Neural cell (in vitro differentiated cells): ENCODE measurements at regions not wholly inside any gene's neighbourhood (a gene's known extent, or its start where the extent isn't known, plus 50 kb on each side); places are given as distances from the start of the nearest gene placed in this dataset.

ENCODE experiments used
- H2AFZ ChIP-seq: fragments of 200-600, 300-800 bp; sonication (generic), shearing (Covaris generic); 2 replicates; pipeline ENCODE4 v1.6.0; 2014; ENCODE audit warnings: low read depth, mild to moderate bottlenecking, antibody characterized with exemption, low read length, moderate library complexity
- H3F3A ChIP-seq: fragments of 200-600 bp; shearing (Covaris generic); 2 replicates; pipeline ENCODE4 v1.6.1; 2016; ENCODE audit warnings: mild to moderate bottlenecking, moderate library complexity, mixed read lengths, antibody characterized with exemption, low read length; ENCODE audit not compliant: insufficient read depth, poor library complexity, severe bottlenecking
- H3K27ac ChIP-seq: fragments of 200-600, 300-800 bp; sonication (generic), shearing (Covaris generic); 2 replicates; pipeline ENCODE4 v1.5.1; 2014; ENCODE audit warnings: mild to moderate bottlenecking, low read length, moderate library complexity
- H3K27me3 ChIP-seq: fragments of 300-800, 200-600 bp; sonication (generic), shearing (Covaris generic); 2 replicates; pipeline ENCODE4 v1.6.0; 2014; ENCODE audit warnings: mild to moderate bottlenecking, low read depth, low read length, moderate library complexity; ENCODE audit not compliant: insufficient read depth
- H3K36me3 ChIP-seq: fragments of 300-800, 200-600 bp; sonication (generic), shearing (Covaris generic); 2 replicates; pipeline ENCODE4 v1.5.1; 2014; ENCODE audit warnings: mild to moderate bottlenecking, antibody characterized with exemption, low read length, moderate library complexity; ENCODE audit not compliant: insufficient read depth
- H3K4me2 ChIP-seq: fragments of 300-800, 200-600 bp; sonication (generic), shearing (Covaris generic); 2 replicates; pipeline ENCODE4 v1.6.0; 2014; ENCODE audit warnings: mild to moderate bottlenecking, low read length
- H3K4me3 ChIP-seq: fragments of 300-800, 200-600 bp; sonication (generic), shearing (Covaris generic); 2 replicates; pipeline ENCODE4 v1.5.1; 2014; ENCODE audit warnings: mild to moderate bottlenecking, low read length, moderate library complexity
- H3K79me2 ChIP-seq: fragments of 200-600 bp; shearing (Covaris generic); replicated peaks from 2 replicates; pipeline ENCODE4 v1.6.0; 2014; ENCODE audit warnings: mild to moderate bottlenecking, low read length, moderate library complexity; ENCODE audit not compliant: insufficient read depth
- H3K9ac ChIP-seq: fragments of 300-800, 200-600 bp; sonication (generic), shearing (Covaris generic); 2 replicates; pipeline ENCODE4 v1.6.1; 2016; ENCODE audit warnings: mild to moderate bottlenecking, low read length, mixed read lengths
- H3K9me2 ChIP-seq: fragments of 200-600 bp; shearing (Covaris generic); 2 replicates; pipeline ENCODE4 v1.6.1; 2016; ENCODE audit warnings: mild to moderate bottlenecking, low read length, mixed read lengths; ENCODE audit not compliant: insufficient read depth
- H3K9me3 ChIP-seq: fragments of 200-600, 300-800 bp; sonication (generic), shearing (Covaris generic); 2 replicates; pipeline ENCODE4 v1.6.1; 2016; ENCODE audit warnings: mild to moderate bottlenecking, mixed run types, low read length, moderate library complexity, mixed read lengths
- H4K20me1 ChIP-seq: fragments of 200-600 bp; shearing (Covaris generic); 2 replicates; pipeline ENCODE4 v1.6.1; 2016; ENCODE audit warnings: mild to moderate bottlenecking, mixed run types; ENCODE audit not compliant: insufficient read depth
- CTCF ChIP-seq: fragments of 450-650 bp; IDR thresholded peaks from 2 replicates; pipeline ENCODE4 v1.5.1; 2014; ENCODE audit warnings: antibody characterized with exemption, mild to moderate bottlenecking, moderate library complexity; ENCODE audit not compliant: poor library complexity, severe bottlenecking
- EP300 ChIP-seq: fragments of 450-650 bp; conservative IDR thresholded peaks from 2 replicates; pipeline ENCODE4 v1.6.1; 2014; ENCODE audit warnings: antibody characterized with exemption, mild to moderate bottlenecking, moderate library complexity; ENCODE audit not compliant: poor library complexity, severe bottlenecking
- EZH2 ChIP-seq: fragments of 200-600, 300-800 bp; shearing (Covaris generic), sonication (generic); IDR thresholded peaks from 2 replicates; pipeline ENCODE4 v1.6.1; 2014; ENCODE audit warnings: antibody characterized with exemption, low read length, borderline replicate concordance, mild to moderate bottlenecking; ENCODE audit not compliant: insufficient read depth, poor library complexity, severe bottlenecking
- MXI1 ChIP-seq: fragments of 450-650 bp; conservative IDR thresholded peaks from 2 replicates; pipeline ENCODE4 v1.6.1; 2014; ENCODE audit warnings: antibody characterized with exemption, mild to moderate bottlenecking; ENCODE audit not compliant: poor library complexity, severe bottlenecking
- POLR2AphosphoS5 ChIP-seq: IDR thresholded peaks from 2 replicates; pipeline ENCODE4 v1.6.1; 2012
- RAD21 ChIP-seq: fragments of 450-650 bp; conservative IDR thresholded peaks from 2 replicates; pipeline ENCODE4 v1.6.1; 2014; ENCODE audit warnings: antibody characterized with exemption, mild to moderate bottlenecking, moderate library complexity
- REST ChIP-seq: IDR thresholded peaks from 2 replicates; pipeline ENCODE4 v1.6.1; 2012; ENCODE audit warnings: borderline replicate concordance
- SMC3 ChIP-seq: fragments of 450-650 bp; conservative IDR thresholded peaks from 2 replicates; pipeline ENCODE4 v1.6.1; 2014; ENCODE audit warnings: antibody characterized with exemption, mild to moderate bottlenecking, moderate library complexity; ENCODE audit not compliant: poor library complexity
- TAF1 ChIP-seq: IDR thresholded peaks from 2 replicates; pipeline ENCODE4 v1.6.1; 2012; ENCODE audit warnings: low read depth

- no peaks in the 10 kb centered on the region for H3F3A ChIP-seq
- no peaks in the 10 kb centered on the region for H3K9me3 ChIP-seq
- no peak overlapping the region for H3K9ac ChIP-seq
- H4K20me1 ChIP-seq: no peaks in the 10 kb centered on the region
- H3K36me3 ChIP-seq: no peaks in the 10 kb centered on the region
- H3K4me3 ChIP-seq: no peak overlapping the region
- H3K27ac ChIP-seq: no peak overlapping the region
- no peaks in the 10 kb centered on the region for H3K79me2 ChIP-seq
- H2AFZ ChIP-seq: no peak overlapping the region
- H3K9me2 ChIP-seq: no peaks in the 10 kb centered on the region
- no peaks in the 10 kb centered on the region for H3K27me3 ChIP-seq
- TF ChIP-seq RAD21 (no peak), POLR2AphosphoS5 (no peak), EP300 (no peak), MXI1 (no peak), EZH2 (no peak), REST (no peak), CTCF (no peak), SMC3 (no peak), TAF1 (no peak)
- no peak overlapping the region for H3K4me2 ChIP-seq
Measured at GRCh38 chr16:86444661-86445060, 65.7 kb upstream of the FOXF1 start.

GRCh38 chr16:86446279-86446678 is 64.0 kb upstream of the FOXF1 start:
- H3K4me3 ChIP-seq: no peak overlapping the region
- H3K79me2 ChIP-seq: no peaks in the 10 kb centered on the region
- H4K20me1 ChIP-seq: no peaks in the 10 kb centered on the region

More at GRCh38 chr16:86446279-86446678, 64.0 kb upstream of the FOXF1 start:
- H3K4me2 ChIP-seq: no peak overlapping the region
- no peaks in the 10 kb centered on the region for H3F3A ChIP-seq
- TF ChIP-seq MXI1 (no peak), TAF1 (no peak), CTCF (no peak), EZH2 (no peak), SMC3 (no peak), POLR2AphosphoS5 (no peak), REST (no peak), RAD21 (no peak), EP300 (no peak)
- H3K9ac ChIP-seq: no peak overlapping the region
- H3K9me3 ChIP-seq: no peaks in the 10 kb centered on the region
- no peak overlapping the region for H3K27ac ChIP-seq
- no peaks in the 10 kb centered on the region for H3K9me2 ChIP-seq
- no peaks in the 10 kb centered on the region for H3K27me3 ChIP-seq
- no peaks in the 10 kb centered on the region for H3K36me3 ChIP-seq
- no peak overlapping the region for H2AFZ ChIP-seq
